T-cell (primary cell): ENCODE measurements at regions not wholly inside any gene's neighbourhood (a gene's known extent, or its start where the extent isn't known, plus 50 kb on each side); places are given as distances from the start of the nearest gene placed in this dataset.

Source experiments
- ATAC-seq, 4 experiments: fragments of 200-7000 bp in 3 of 4; fragments of 150-1000 bp in 1 of 4; cut with Tn5 transposase; replicated peaks in 1 of 4; 1 replicate in 3 of 4; 2 replicates in 1 of 4; pipeline ENCODE4 v1.10.0; 2021; ENCODE audit warnings: moderate library complexity in 3 of 4, mild to moderate bottlenecking in 2 of 4, moderate number of reproducible peaks in 1 of 4
- CTCF ChIA-PET, 2 donors: fragments of 300-600 bp; sonication (Branson Sonifier 250); formaldehyde crosslinking; loops; one replicate each; lab custom pipeline; 2022; ENCODE audit warnings: antibody characterized with exemption in 2 of 2; lab: Charles Lee
- POLR2A ChIA-PET, 2 donors: fragments of 300-600 bp; sonication (Branson Sonifier 250); formaldehyde crosslinking; loops; one replicate each; lab custom pipeline; 2022; ENCODE audit warnings: antibody characterized with exemption in 2 of 2; lab: Charles Lee
- DNase-seq, 35 experiments: peaks; one replicate each; pipeline versions ENCODE4 v3.0.0 to v3.0.0-alpha.2; 2013 to 2023
- H3K27ac ChIP-seq: one replicate; pipeline ENCODE4 v1.5.1; 2013; ENCODE audit warnings: low read length
- H3K27me3 ChIP-seq, 2 experiments: replicated peaks in 1 of 2; 1 replicate in 1 of 2; 2 replicates in 1 of 2; pipeline versions ENCODE4 v1.6.1 to v1.7.0; 2013; ENCODE audit warnings: low read length in 1 of 2, mixed read lengths in 1 of 2; ENCODE audit not compliant: control insufficient read depth in 2 of 2, insufficient read depth in 2 of 2; ENCODE audit errors: extremely low read depth in 1 of 2
- H3K36me3 ChIP-seq, 2 donors: 1 replicate in 1 of 2; 2 replicates in 1 of 2; pipeline versions ENCODE4 v1.6.1 to v1.7.0; 2013; ENCODE audit warnings: low read length in 1 of 2; ENCODE audit not compliant: control insufficient read depth in 2 of 2, insufficient read depth in 1 of 2; ENCODE audit errors: extremely low read depth in 1 of 2
- H3K4me1 ChIP-seq, 2 experiments: 1 replicate in 1 of 2; 2 replicates in 1 of 2; pipeline versions ENCODE4 v1.6.1 to v1.7.0; 2013; ENCODE audit warnings: low read length in 2 of 2, mixed read lengths in 1 of 2; ENCODE audit not compliant: insufficient read depth in 2 of 2, control insufficient read depth in 1 of 2; ENCODE audit errors: extremely low read depth in 1 of 2
- H3K4me3 ChIP-seq, 2 donors: 1 replicate in 1 of 2; 2 replicates in 1 of 2; pipeline versions ENCODE4 v1.5.1 to v1.7.0; 2013; ENCODE audit warnings: mild to moderate bottlenecking in 2 of 2, low read length in 1 of 2, moderate library complexity in 1 of 2; ENCODE audit not compliant: control insufficient read depth in 1 of 2; ENCODE audit errors: extremely low read depth in 1 of 2
- H3K9me3 ChIP-seq: 2 replicates; pipeline ENCODE4 v1.7.0; 2013
- H3K27ac Mint-ChIP-seq, 2 donors: one replicate each; pipeline ENCODE4 v1.8.0; 2020 to 2021; ENCODE audit warnings: mild to moderate bottlenecking in 2 of 2, mixed read lengths in 2 of 2
- H3K27me3 Mint-ChIP-seq, 2 donors: one replicate each; pipeline ENCODE4 v1.8.0; 2021 to 2022; ENCODE audit warnings: mixed read lengths in 2 of 2
- H3K36me3 Mint-ChIP-seq: one replicate; pipeline ENCODE4 v1.8.0; 2021; ENCODE audit warnings: mixed read lengths
- H3K4me1 Mint-ChIP-seq, 3 donors: one replicate each; pipeline ENCODE4 v1.8.0; 2020 to 2022; ENCODE audit warnings: mixed read lengths in 3 of 3, mild to moderate bottlenecking in 1 of 3
- H3K4me3 Mint-ChIP-seq, 3 donors: one replicate each; pipeline ENCODE4 v1.8.0; 2020 to 2022; ENCODE audit warnings: mild to moderate bottlenecking in 3 of 3, mixed read lengths in 3 of 3, moderate library complexity in 3 of 3
- H3K9me3 Mint-ChIP-seq, 3 donors: one replicate each; pipeline ENCODE4 v1.8.0; 2020 to 2022; ENCODE audit warnings: mixed read lengths in 3 of 3
- WGBS: methylation state at CpG from one replicate; pipeline ENCODE4 v1.1.5; 2013; ENCODE audit warnings: missing lambda C conversion rate; ENCODE audit not compliant: insufficient coverage; 5-methylcytosine and 5-hydroxymethylcytosine counted together

GRCh38 chr1:112318698-112319370 lies 77.2 kb upstream of the CTTNBP2NL start:
- no peaks in the 10 kb centered on the region for H3K9me3 Mint-ChIP-seq
- H3K4me1 ChIP-seq: no peaks in the 10 kb centered on the region
- H3K4me3 Mint-ChIP-seq: no peak overlapping the region
- no CpG with 5 or more reads among the region's 3 CpGs for WGBS
- H3K27ac Mint-ChIP-seq: no peak overlapping the region
- peaks cover 20 to 21% of the 10 kb centered on the region in 2 donors for H3K27me3 Mint-ChIP-seq
- no peaks in the 10 kb centered on the region for H3K36me3 Mint-ChIP-seq
- H3K9me3 ChIP-seq: no peaks in the 10 kb centered on the region
- H3K36me3 ChIP-seq: no peaks in the 10 kb centered on the region
- H3K4me3 ChIP-seq: no peak overlapping the region
- ChIA-PET POLR2A (no interaction called here), CTCF (no interaction called here)
- no peak overlapping the region for H3K27ac ChIP-seq
- H3K27me3 ChIP-seq: peaks cover 5% of the 10 kb centered on the region in 2 experiments
- DNase-seq (no peak), ATAC-seq (no peak)
- peaks cover 0 to 7% (median 1%) of the 10 kb centered on the region in 3 donors for H3K4me1 Mint-ChIP-seq

- WGBS: no CpG with 5 or more reads among the region's 6 CpGs
- no peak overlapping the region for H3K4me3 ChIP-seq
- no peaks in the 10 kb centered on the region for H3K36me3 ChIP-seq
- POLR2A ChIA-PET: no interaction called here
- Mint-ChIP-seq H3K27me3 (peaks cover 20 to 24% of the 10 kb centered on the region in 2 donors), H3K4me3 (no peak overlapping the region), H3K9me3 (no peaks in the 10 kb centered on the region), H3K4me1 (peaks cover 0 to 7% (median 1%) of the 10 kb centered on the region in 3 donors), H3K27ac (no peak overlapping the region), H3K36me3 (no peaks in the 10 kb centered on the region)
- H3K27ac ChIP-seq: no peak overlapping the region
- H3K4me1 ChIP-seq: no peaks in the 10 kb centered on the region
- peaks cover 3 to 7% of the 10 kb centered on the region in 2 experiments for H3K27me3 ChIP-seq
- ATAC-seq (no peak), DNase-seq (no peak)
- CTCF ChIA-PET: no interaction called here
- no peaks in the 10 kb centered on the region for H3K9me3 ChIP-seq
Observed at GRCh38 chr1:112319371-112320040, 76.5 kb upstream of the CTTNBP2NL start.

GRCh38 chr1:112320058-112320457 lies 76.0 kb upstream of the CTTNBP2NL start:
- no peak for ATAC-seq
- CTCF ChIA-PET: no interaction called here

GRCh38 chr1:112322018-112322417 lies 74.0 kb upstream of the CTTNBP2NL start:
- no peaks in the 10 kb centered on the region for H3K4me1 ChIP-seq
- H3K9me3 ChIP-seq: no peaks in the 10 kb centered on the region
- WGBS: 58% methylated on average over 7 of the region's 7 CpGs
- H3K27ac ChIP-seq: no peak overlapping the region
- H3K27ac Mint-ChIP-seq: no peak overlapping the region
- H3K9me3 Mint-ChIP-seq: no peaks in the 10 kb centered on the region
- ATAC-seq (no peak), DNase-seq (no peak)
- CTCF ChIA-PET: no interaction called here
- H3K27me3 ChIP-seq: peaks cover 6 to 14% of the 10 kb centered on the region in 2 experiments
- H3K27me3 Mint-ChIP-seq: peaks cover 25% of the 10 kb centered on the region in 2 donors
- no peak overlapping the region for H3K4me3 ChIP-seq
- H3K4me3 Mint-ChIP-seq: no peak overlapping the region
- peaks cover 0 to 7% (median 1%) of the 10 kb centered on the region in 3 donors for H3K4me1 Mint-ChIP-seq
- no peaks in the 10 kb centered on the region for H3K36me3 ChIP-seq
- POLR2A ChIA-PET: interaction anchor here in 1 of 2 donors (0.6 kb wide), 1 partner anchor 218 kb away, joined by 5 read pairs; no protein-coding TSS in a partner anchor
- no peaks in the 10 kb centered on the region for H3K36me3 Mint-ChIP-seq

More at GRCh38 chr1:112320058-112320457, 76.0 kb upstream of the CTTNBP2NL start:
- H3K27ac Mint-ChIP-seq: no peak overlapping the region
- H3K27me3 Mint-ChIP-seq: peaks cover 17 to 23% of the 10 kb centered on the region in 2 donors
- no CpG with 5 or more reads among the region's 2 CpGs for WGBS
- H3K9me3 Mint-ChIP-seq: no peaks in the 10 kb centered on the region
- POLR2A ChIA-PET: no interaction called here
- Histone ChIP-seq H3K4me3 (no peak overlapping the region), H3K36me3 (no peaks in the 10 kb centered on the region), H3K27me3 (peaks cover 6 to 7% of the 10 kb centered on the region in 2 experiments), H3K9me3 (no peaks in the 10 kb centered on the region), H3K4me1 (no peaks in the 10 kb centered on the region), H3K27ac (no peak overlapping the region)
- no peak overlapping the region for H3K4me3 Mint-ChIP-seq
- DNase-seq: no peak
- H3K36me3 Mint-ChIP-seq: no peaks in the 10 kb centered on the region
- peaks cover 0 to 7% (median 1%) of the 10 kb centered on the region in 3 donors for H3K4me1 Mint-ChIP-seq

- H3K27ac Mint-ChIP-seq: no peak overlapping the region
- WGBS: 61% methylated on average over 2 of the region's 4 CpGs
- H3K27me3 Mint-ChIP-seq: peaks cover 30% of the 10 kb centered on the region in 2 donors
- H3K27ac ChIP-seq: no peak overlapping the region
- H3K36me3 ChIP-seq: no peaks in the 10 kb centered on the region
- peaks cover 5 to 14% of the 10 kb centered on the region in 2 experiments for H3K27me3 ChIP-seq
- CTCF ChIA-PET: interaction anchor here in 1 of 2 donors (0.6 kb wide), 1 partner anchor 756 kb away, joined by 4 read pairs; no protein-coding TSS in a partner anchor
- no peak overlapping the region for H3K4me3 ChIP-seq
- H3K9me3 Mint-ChIP-seq: no peaks in the 10 kb centered on the region
- no peak overlapping the region for H3K4me3 Mint-ChIP-seq
- no peaks in the 10 kb centered on the region for H3K9me3 ChIP-seq
- peaks cover 0 to 7% (median 1%) of the 10 kb centered on the region in 3 donors for H3K4me1 Mint-ChIP-seq
- ATAC-seq (no peak), DNase-seq (no peak)
- POLR2A ChIA-PET: no interaction called here
- no peaks in the 10 kb centered on the region for H3K4me1 ChIP-seq
- no peaks in the 10 kb centered on the region for H3K36me3 Mint-ChIP-seq
Observed at GRCh38 chr1:112322983-112323678, 72.9 kb upstream of the CTTNBP2NL start.

GRCh38 chr1:112325504-112325903 lies 70.5 kb upstream of the CTTNBP2NL start:
- peaks cover 3 to 23% of the 10 kb centered on the region in 2 experiments for H3K27me3 ChIP-seq
- H3K36me3 ChIP-seq: no peaks in the 10 kb centered on the region
- H3K9me3 ChIP-seq: no peaks in the 10 kb centered on the region
- H3K36me3 Mint-ChIP-seq: no peaks in the 10 kb centered on the region
- H3K4me3 Mint-ChIP-seq: no peak overlapping the region
- no peaks in the 10 kb centered on the region for H3K4me1 ChIP-seq
- ATAC-seq (no peak), DNase-seq (no peak)
- WGBS: 41% methylated on average over 14 of the region's 15 CpGs
- ChIA-PET POLR2A (no interaction called here), CTCF (interaction anchor here in 1 of 2 donors (0.6 kb wide), 1 partner anchor 159 kb away, joined by 3 read pairs; no protein-coding TSS in a partner anchor)
- H3K4me3 ChIP-seq: no peak overlapping the region
- no peaks in the 10 kb centered on the region for H3K4me1 Mint-ChIP-seq
- H3K9me3 Mint-ChIP-seq: no peaks in the 10 kb centered on the region
- no peak overlapping the region for H3K27ac Mint-ChIP-seq
- no peak overlapping the region for H3K27ac ChIP-seq
- H3K27me3 Mint-ChIP-seq: peaks cover 37 to 39% of the 10 kb centered on the region in 2 donors
